ENCODE measurements at regions not wholly inside any gene's neighbourhood (a gene's known extent, or its start where the extent isn't known, plus 50 kb on each side); places are given as distances from the start of the nearest gene placed in this dataset.

- DNase-seq (ENCODE audit: low read depth in 2 of 3, low spot score in 2 of 3), result no peak
Observed at GRCh38 chr9:81214975-81215374, 474.4 kb downstream of the TLE1 start.

- DNase-seq (ENCODE audit: low read depth in 2 of 3, low spot score in 2 of 3), result no peak
Observed at GRCh38 chr9:81213456-81213855, 475.9 kb downstream of the TLE1 start.

DNA sequence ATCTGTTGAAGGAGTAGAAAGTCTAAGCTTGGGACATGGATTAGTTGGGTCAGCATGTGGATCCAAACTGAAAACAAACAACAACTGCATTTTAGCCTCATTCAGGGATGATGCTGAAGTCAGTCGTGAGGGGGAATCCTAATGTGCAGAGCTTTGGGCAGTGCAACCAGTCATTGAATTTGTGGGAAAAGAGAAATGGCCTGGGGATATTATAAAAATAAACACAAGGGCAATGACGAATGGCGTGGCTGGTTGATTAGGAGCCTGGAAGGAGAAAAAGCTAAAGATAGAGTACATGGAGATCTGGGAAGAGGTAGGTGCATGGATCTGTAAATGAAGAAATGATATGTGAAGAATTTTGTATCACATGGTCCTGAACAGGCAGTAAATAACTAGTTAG is 477.6 kb downstream of the TLE1 start:
- DNase-seq (ENCODE audit: low read depth in 2 of 3, low spot score in 2 of 3), result no peak

- no peak for DNase-seq (ENCODE audit: low read depth in 2 of 3, low spot score in 2 of 3)
Observed at GRCh38 chr9:81207651-81208050, 481.7 kb downstream of the TLE1 start.

DNA sequence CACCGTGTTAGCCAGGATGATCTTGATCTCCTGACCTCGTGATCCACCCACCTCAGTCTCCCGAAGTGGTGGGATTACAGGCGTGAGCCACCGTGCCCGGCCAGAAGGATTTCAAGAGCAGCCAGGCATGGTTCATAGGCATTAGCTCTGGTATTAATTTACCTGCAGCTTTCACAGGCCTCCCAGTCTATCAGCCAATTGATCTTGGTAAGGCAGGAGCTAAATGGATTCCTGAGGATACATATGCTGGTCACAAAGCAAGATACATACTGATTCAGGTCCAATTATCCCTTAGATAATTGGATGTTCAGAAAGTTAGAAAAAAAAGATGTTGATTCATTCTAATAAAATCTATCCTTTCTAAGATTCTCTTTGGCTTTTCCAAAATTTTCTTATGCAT is 487.1 kb downstream of the TLE1 start:
- no peak for DNase-seq (ENCODE audit: low read depth in 2 of 3, low spot score in 2 of 3)

GRCh38 chr9:81195206-81195605 is 494.1 kb downstream of the TLE1 start:
- no peak for DNase-seq (ENCODE audit: low read depth in 2 of 3, low spot score in 2 of 3)

DNA sequence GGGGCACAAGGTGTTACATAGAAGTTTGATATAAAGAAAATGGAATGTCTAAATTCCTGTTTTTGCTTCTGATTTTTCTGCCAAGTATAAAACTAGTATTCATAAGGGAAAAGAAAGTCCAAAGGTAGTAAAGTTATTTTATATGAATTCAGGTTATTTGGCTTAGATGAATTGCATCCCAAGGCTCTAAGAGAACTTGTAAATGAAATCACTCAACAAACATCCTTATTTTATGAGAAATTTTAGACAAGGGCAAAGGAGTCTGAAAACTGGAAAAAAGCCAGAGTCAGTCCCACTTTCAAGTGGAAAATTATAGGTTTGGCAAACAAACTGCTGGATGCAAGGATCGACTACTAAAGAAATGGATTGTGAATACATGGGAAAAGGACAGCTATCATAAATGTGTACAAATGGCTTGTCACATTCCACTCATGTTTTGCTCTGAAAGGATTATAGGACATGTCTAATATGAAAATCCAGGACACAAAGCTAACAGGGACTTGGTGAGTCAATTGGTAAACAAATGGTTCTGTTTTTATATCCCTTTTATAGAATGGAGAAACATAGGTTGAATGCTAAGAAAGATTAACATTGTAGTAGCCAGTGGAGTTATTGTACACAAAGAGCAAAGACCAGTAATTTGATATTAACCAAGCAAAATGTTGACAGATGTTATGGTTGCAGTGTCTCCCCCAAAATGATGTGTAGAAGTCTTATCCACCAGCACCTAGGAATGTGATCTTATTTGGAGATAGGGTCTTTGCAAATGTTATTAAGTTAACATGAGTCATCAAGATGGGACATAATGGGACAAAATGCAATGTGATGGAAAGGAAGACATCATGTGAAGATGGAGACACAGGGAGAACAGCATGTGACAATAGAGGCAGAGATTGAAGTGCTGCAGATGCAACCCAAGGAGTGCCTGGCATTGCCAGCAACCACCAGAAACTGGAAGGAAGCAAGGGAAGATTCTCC is 495.7 kb downstream of the TLE1 start:
- no peak for DNase-seq (ENCODE audit: low read depth in 2 of 3, low spot score in 2 of 3)

DNA sequence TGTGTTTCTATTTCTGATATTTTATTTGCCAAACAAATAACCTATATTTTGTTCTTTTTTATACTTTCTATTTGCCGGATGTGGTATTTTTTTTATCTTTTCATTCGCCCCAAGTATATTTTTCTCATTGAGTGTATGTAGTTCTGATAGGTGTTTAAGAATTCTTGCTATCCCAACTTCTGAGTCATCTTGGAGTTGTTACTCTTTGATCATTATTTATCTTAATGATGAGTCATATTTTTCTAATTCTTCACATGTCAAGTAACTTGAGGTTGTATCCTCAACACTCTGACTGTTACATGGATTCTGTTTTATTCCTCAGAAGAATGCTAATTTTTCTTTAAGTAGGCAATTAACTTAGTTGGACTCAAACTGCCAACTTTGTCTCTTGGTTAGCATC is 498.1 kb downstream of the TLE1 start:
- DNase-seq (ENCODE audit: low read depth in 2 of 3, low spot score in 2 of 3), result no peak

GRCh38 chr9:81190659-81191058 is 498.7 kb downstream of the TLE1 start:
- DNase-seq (ENCODE audit: low read depth in 2 of 3, low spot score in 2 of 3), result no peak

- DNase-seq (ENCODE audit: low read depth in 2 of 3, low spot score in 2 of 3), result no peak
Observed at GRCh38 chr9:81183761-81184160, 505.6 kb downstream of the TLE1 start.

- no peak for DNase-seq (ENCODE audit: low read depth in 2 of 3, low spot score in 2 of 3)
Observed at GRCh38 chr9:81182431-81182830, 506.9 kb downstream of the TLE1 start.

- DNase-seq (ENCODE audit: low read depth in 2 of 3, low spot score in 2 of 3), result no peak
Observed at GRCh38 chr9:81174023-81174422, 515.3 kb downstream of the TLE1 start.

DNA sequence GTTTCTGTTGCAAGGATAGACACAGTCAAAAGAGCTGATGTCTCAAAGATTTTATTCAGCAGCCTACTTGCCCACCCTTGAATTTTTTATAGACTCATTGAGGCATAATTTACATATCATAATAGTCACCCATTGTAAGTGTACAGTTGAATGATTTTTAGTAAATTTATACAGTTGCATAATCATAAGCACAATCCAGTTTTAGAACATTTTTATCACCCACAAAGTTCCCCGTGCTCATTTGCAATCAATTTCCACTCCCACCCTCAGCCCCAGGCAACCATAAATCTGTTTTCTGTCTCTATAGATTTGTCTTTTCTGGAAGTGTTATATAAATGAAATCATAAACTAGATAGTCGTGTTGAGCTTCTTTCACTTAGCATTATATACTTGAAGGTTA is 517.7 kb downstream of the TLE1 start:
- DNase-seq (ENCODE audit: low read depth in 2 of 3, low spot score in 2 of 3), result no peak

DNA sequence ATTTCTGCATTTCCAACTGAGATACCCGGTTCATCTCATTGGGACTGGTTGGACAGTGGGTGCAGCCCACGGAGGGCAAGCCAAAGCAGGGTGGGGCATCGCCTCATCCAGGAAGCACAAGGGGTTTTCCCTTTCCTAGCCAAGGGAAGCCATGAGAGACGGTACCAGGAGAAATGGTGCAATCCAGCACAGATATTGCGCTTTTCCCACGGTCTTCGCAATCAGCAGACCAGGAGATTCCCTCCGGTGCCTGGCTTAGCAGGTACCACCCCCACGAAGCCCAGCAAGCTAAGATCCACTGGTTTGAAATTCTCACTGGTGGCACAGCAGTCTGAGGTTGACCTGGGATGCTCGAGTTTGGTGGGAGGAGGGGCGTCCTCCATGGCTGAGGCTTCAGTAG is 527.0 kb downstream of the TLE1 start:
- DNase-seq (ENCODE audit: low read depth in 2 of 3, low spot score in 2 of 3), result no peak

GRCh38 chr9:81156381-81156780 is 533.0 kb downstream of the TLE1 start:
- DNase-seq (ENCODE audit: low read depth in 2 of 3, low spot score in 2 of 3), result no peak

DNA sequence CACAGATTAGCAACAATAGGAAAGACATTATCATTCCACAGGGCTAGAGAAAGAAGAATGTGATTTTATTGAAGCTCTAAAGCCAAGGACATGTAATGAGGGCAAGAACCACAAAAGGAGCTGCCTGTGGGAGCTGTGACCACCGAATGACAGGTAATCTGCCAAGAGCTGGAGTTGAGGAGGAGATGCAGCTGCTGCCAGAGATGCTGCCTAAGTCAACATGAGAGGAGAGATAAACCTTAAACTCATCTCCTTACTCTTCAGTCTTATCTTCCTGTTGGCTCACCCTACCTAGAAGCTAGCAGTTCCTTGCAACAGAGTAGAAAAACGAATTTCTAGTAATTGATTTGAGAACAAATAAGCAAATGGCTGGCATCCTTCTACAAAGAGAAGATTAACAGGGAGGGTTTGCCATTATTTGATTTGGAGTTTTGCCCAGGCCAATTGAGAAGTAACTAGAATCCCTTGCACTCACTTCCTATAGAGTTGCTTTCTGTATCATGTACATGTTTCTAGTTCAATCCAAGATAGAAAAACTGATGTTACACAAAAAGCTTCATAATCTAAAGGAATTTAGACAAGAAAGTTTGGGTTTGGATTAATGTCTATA is 539.2 kb downstream of the TLE1 start:
- DNase-seq (ENCODE audit: low read depth in 2 of 3, low spot score in 2 of 3), result no peak

DNA sequence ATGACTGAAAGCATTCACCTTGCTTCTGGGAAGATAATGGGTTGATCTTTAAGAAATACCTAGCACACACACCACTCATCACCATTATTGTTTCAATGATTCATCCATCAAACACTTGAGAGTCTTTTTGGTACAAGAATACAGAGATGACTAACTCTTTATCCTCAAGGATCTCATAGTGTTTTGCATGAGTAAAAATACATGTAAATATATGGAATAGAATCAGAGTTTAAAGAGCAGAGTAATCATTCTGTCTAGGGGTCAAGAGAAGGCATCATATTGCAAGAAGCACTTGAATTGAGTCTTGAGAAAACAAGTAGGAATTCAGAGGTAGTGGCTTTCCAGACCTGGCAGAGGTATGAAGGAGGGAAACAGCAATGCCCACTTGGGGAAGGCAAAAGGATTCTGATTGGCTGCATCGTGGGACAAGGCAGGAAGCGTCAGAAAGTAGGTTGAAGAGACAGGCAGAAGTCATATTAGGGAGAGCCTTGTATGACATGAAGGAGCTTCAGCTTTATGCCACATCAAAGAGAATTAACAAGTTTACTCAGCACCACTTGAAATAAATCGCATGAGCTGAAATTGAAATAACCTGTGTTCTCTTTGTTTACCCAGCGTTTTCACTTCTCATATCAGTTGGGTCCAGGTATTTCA is 542.5 kb downstream of the TLE1 start:
- no peak for DNase-seq (ENCODE audit: low read depth in 2 of 3, low spot score in 2 of 3)

- no peak for DNase-seq (ENCODE audit: low read depth in 2 of 3, low spot score in 2 of 3)
Observed at GRCh38 chr9:81146241-81146640, 543.1 kb downstream of the TLE1 start.

DNA sequence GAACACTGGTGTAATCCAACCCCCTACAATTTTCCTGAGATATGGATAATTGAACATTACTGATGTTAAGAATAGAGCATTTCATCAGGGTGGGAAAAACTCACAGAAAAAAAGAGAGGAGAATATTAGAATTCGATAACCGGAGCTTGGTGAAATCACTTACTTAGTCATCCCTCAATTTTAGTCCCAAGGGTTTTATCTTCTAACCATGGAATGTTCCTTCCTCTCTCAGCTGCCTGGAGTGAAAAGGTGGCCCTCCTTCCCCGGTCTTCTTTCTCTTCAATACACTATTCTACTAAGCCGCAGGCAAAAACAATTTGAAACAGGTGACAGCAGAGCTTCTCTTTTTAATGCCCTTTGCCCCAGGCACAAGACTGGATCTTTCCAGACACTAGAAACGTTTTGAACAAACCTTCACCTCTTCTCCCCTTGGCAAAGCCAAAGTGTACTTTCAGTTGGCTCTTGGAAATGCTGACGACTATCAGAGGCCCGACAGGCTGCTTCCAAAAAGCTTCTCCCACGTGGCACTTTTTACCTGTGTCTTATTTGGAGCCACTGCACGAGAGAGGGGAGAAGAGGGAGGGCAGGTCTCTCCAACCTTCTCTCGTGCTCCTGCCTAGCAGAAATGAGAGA is 543.9 kb downstream of the TLE1 start:
- no peak for DNase-seq (ENCODE audit: low read depth in 2 of 3, low spot score in 2 of 3)

- no peak for DNase-seq (ENCODE audit: low read depth in 2 of 3, low spot score in 2 of 3)
Observed at GRCh38 chr9:81141961-81142360, 547.4 kb downstream of the TLE1 start.

GRCh38 chr9:81137976-81138568 is 551.3 kb downstream of the TLE1 start:
- no peak for DNase-seq (ENCODE audit: low read depth in 2 of 3, low spot score in 2 of 3)
